AG10803 (cell line): ENCODE measurements at regions not wholly inside any gene's neighbourhood (a gene's known extent, or its start where the extent isn't known, plus 50 kb on each side); places are given as distances from the start of the nearest gene placed in this dataset.

Source experiments
- DNase-seq: peaks from one replicate; pipeline ENCODE4 v3.0.0; 2010; ENCODE audit warnings: low read depth
- H3K4me3 ChIP-seq: 2 replicates; pipeline ENCODE4 v1.5.1; 2011; ENCODE audit warnings: mild to moderate bottlenecking, low read length, control low read depth
- CTCF ChIP-seq: conservative IDR thresholded peaks from 2 replicates; pipeline ENCODE4 v1.5.1; 2011; ENCODE audit warnings: mild to moderate bottlenecking, low read length, control low read depth, inconsistent platforms

- H3K4me3 ChIP-seq = no peak overlapping the region
- no peak for DNase-seq
- no peak for TF ChIP-seq CTCF
Measured at GRCh38 chr3:95612611-95613010, 1201.8 kb upstream of the EPHA6 start.

- DNase-seq = no peak
- H3K4me3 ChIP-seq = no peak overlapping the region
- TF ChIP-seq CTCF = no peak
Measured at GRCh38 chr3:95613993-95614392, 1200.4 kb upstream of the EPHA6 start.

- H3K4me3 ChIP-seq = no peak overlapping the region
- no peak for TF ChIP-seq CTCF
- DNase-seq = no peak
Measured at GRCh38 chr3:95615592-95616310, 1198.6 kb upstream of the EPHA6 start.

GRCh38 chr3:95626107-95626506 is 1188.3 kb upstream of the EPHA6 start:
- no peak for DNase-seq
- no peak for TF ChIP-seq CTCF
- no peak overlapping the region for H3K4me3 ChIP-seq

- H3K4me3 ChIP-seq = no peak overlapping the region
- TF ChIP-seq CTCF = no peak
- no peak for DNase-seq
Measured at GRCh38 chr3:95627293-95627692, 1187.1 kb upstream of the EPHA6 start.

GRCh38 chr3:95627697-95628096 is 1186.7 kb upstream of the EPHA6 start:
- no peak for DNase-seq
- no peak overlapping the region for H3K4me3 ChIP-seq
- no peak for TF ChIP-seq CTCF

- H3K4me3 ChIP-seq = no peak overlapping the region
- DNase-seq = no peak
- no peak for TF ChIP-seq CTCF
Measured at GRCh38 chr3:95629802-95630201, 1184.6 kb upstream of the EPHA6 start.
